CMK (cell line): ENCODE measurements at regions not wholly inside any gene's neighbourhood (a gene's known extent, or its start where the extent isn't known, plus 50 kb on each side); places are given as distances from the start of the nearest gene placed in this dataset.
"Not testable (repeated sequence)": the region's sequence is repeated elsewhere in the genome, so short reads cannot be mapped to it uniquely, and the experiment has no call there.

Experiments used
- DNase-seq: peaks from one replicate; pipeline ENCODE4 v3.0.0-alpha.2; 2010; ENCODE audit warnings: low read depth

- DNase-seq, result not testable (repeated sequence)
Observed at GRCh38 chr6:57985734-57986133, 668.3 kb downstream of the PRIM2 start.

GRCh38 chr6:57986584-57986983 lies 669.2 kb downstream of the PRIM2 start:
- not testable (repeated sequence) for DNase-seq

DNA sequence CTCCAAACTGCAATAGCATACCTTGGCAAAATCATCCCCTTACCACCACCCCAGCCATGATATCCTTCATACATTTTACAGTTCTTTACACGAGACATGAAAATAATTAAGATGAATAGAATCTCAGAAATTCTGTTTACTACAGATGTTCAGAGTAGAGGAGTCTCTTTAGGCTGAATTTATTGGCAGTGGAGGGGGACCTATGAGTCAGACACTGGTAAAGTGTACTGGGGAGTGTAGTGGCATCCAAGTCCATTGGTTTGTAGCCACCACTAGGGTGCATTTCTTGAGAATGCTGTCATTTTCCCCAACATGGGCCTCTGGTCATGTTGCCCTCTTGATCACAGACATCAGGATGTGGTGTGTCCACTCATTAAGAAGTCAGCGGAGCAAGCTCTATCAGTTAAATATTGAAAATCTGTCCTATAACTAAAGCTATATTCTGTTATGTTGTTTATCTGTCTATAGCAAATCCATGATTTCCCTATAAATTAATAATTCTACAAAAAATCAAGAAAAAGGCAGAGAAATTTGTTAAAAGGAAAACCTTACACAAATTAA lies 672.2 kb downstream of the PRIM2 start:
- not testable (repeated sequence) for DNase-seq

- not testable (repeated sequence) for DNase-seq
Observed at GRCh38 chr6:57998858-57999619, 681.6 kb downstream of the PRIM2 start.

GRCh38 chr6:58000233-58000632 lies 682.8 kb downstream of the PRIM2 start:
- DNase-seq, result not testable (repeated sequence)

- not testable (repeated sequence) for DNase-seq
Observed at GRCh38 chr6:58003417-58004167, 686.2 kb downstream of the PRIM2 start.

DNA sequence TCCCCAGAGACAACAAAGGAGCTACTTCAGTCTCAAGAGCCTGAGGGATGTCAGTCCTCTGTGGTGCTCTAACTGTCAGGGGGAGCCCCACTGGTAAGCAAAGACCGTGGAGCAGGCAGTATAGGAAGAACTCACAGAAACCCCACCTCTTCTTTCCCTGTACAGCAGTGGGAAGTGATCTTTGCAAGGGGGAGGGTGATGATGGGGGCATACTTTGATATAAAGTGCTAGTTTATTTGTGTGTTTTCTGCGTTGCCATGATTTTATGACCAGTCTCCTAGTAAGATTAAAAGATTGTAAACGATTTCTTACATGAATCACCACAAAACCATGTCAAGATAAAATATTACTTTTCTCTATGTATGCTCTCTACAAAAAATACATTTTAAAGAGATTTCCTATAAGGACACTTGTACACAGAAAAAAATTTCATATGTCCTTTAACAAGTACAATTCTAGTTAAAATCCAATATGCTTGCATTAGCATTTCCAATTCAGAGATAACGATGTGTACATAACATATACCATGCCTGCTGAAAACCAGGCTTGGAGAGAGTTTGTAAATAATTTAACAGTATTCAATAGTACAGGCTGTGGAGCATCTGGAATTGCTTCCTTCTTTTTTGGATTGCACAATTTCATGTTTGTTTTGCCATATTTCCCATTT lies 690.0 kb downstream of the PRIM2 start:
- DNase-seq, result not testable (repeated sequence)

GRCh38 chr6:58008001-58008335 lies 690.5 kb downstream of the PRIM2 start:
- not testable (repeated sequence) for DNase-seq

GRCh38 chr6:58011954-58012600 lies 694.6 kb downstream of the PRIM2 start:
- not testable (repeated sequence) for DNase-seq

DNA sequence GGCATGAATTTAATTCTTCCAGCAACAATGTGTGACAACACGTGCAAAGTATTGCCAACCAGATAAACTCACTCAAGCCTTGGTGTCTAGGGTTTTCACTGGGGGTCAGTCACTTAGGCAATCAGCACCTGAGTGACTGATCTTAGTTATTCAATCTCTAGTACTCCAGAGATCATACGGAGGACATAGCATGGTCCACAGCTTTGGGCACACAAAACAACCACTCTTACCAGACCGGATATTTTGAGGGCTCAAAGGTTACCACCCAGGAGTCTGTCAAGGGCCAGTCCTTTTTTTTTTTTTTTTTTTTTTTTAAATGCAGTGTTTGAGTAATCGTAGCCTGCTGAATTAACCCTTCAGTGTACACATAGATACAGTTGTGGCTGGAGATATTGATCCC lies 699.2 kb downstream of the PRIM2 start:
- not testable (repeated sequence) for DNase-seq

- DNase-seq, result not testable (repeated sequence)
Observed at GRCh38 chr6:58028188-58028587, 710.8 kb downstream of the PRIM2 start.

- DNase-seq, result not testable (repeated sequence)
Observed at GRCh38 chr6:58038213-58038612, 720.8 kb downstream of the PRIM2 start.

- DNase-seq, result not testable (repeated sequence)
Observed at GRCh38 chr6:58046584-58046983, 729.2 kb downstream of the PRIM2 start.

DNA sequence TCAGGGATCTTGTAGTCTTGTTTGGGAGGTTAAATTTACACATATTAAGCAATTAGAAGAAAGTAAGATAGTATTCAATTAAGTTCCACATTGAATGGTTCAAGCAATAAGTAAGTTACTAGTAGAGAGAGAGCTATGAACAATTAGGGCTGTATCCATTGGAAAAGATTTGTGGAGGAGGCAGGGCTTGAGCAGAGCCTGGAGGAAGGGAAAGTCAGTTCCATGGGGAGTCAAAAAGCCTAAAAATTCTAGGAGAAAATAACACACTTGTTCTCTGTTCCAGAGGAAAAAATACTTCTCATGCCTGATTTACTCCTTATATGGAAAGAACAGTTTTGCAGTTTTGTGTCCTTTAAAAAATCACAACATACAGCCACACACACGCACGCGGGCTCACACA lies 730.0 kb downstream of the PRIM2 start:
- DNase-seq, result not testable (repeated sequence)

DNA sequence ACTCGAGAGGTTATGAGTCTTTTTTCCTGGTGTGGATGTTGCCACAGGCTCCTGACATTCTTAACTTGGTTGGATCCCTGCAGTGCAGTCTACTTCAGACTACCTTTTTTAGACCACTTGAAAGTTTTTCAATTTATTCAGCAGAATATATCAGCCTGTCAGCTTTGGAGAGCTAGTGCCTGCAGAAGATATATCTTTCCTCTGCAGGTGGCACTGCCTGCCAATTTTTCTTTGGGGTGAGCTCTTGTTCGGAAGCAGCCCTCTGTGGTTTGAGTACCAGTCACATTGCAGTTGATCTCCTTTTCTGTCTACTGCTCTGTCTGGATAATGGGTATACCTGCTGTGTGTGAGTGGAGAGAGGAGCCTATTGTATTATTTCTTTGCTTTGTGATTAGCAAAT lies 730.4 kb downstream of the PRIM2 start:
- not testable (repeated sequence) for DNase-seq

DNA sequence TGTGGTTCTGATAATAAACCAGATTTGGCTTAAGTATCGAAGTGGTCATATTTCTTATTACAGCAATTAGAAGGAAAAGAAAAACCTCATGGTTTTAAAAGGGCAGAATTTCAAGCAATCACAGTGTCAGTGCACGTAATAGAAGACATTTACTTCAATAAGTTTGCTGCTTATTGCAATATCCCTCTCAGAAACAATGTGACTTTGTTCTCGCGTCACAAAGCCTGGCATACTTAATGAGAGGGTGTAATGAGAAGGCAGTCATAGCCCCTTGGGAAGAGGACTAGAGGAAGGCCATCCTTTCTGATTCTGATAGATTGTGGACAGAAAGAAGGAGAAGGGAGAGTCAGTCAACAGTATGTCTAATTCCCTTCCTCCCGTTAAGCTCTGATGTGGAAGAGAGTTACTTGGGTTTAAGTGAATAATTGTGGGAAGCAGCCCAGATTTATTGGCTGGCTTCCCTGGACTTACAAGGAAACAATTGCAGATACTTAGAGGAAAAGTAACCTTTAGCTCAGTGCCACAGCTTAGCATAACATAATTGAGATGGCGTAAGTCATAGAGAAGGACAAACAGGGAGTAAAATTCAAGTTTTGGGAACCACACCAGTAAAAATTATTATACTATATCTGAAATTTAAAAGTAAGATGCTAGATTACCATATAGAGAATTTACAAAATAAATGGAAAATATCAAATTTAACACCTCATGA lies 738.2 kb downstream of the PRIM2 start:
- DNase-seq, result not testable (repeated sequence)

DNA sequence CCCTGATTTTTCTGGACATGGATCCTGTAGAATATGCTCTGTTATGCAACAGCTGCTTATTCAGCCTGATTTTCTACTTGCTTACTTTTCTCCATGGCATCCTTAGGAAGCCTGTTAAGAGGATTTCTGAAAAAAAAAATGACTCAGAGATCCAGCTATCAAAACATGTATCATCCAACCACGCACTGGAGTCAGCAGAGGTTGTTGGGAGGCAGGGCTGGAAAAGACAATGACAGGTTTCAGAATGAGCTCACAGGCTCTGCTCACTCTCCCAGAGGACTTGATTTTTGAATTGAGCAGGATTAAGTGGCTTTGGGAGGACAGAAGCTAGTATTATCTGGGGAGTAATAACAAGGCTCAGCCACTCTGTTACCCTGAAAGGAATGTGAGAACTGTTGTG lies 742.3 kb downstream of the PRIM2 start:
- DNase-seq, result not testable (repeated sequence)

GRCh38 chr6:58063542-58063941 lies 746.1 kb downstream of the PRIM2 start:
- not testable (repeated sequence) for DNase-seq

DNA sequence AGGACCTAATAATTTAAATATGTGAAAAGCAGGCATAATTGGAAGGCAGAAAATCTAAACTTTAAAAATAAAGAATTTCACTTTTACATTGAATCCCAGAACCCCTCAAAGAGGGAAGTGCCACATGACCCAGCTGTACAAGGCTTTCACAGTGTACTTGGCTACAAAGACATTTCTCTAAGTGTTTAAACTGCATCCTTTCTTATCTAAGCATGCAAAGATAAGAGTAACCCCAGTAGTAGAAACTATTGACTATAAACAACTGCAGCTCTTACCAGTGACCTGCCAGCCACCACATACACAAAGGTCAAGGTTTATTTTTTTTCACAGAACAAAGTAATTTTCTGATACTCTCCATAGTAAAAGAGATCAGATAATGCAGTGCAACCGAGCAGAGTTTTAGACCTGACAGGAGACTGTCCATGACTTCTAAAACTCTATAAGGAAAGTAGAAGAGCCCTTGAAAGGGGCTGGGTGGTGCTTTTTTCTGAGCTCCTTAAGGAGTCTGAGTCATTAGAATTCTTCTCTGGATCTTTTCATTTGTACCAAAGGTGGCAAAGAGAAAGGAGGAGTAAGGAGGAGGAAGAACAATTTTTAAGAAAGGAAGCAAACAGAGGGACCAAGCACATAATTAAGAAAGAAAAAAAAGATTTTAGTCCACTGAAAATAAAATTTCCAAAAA lies 750.6 kb downstream of the PRIM2 start:
- DNase-seq, result not testable (repeated sequence)

DNA sequence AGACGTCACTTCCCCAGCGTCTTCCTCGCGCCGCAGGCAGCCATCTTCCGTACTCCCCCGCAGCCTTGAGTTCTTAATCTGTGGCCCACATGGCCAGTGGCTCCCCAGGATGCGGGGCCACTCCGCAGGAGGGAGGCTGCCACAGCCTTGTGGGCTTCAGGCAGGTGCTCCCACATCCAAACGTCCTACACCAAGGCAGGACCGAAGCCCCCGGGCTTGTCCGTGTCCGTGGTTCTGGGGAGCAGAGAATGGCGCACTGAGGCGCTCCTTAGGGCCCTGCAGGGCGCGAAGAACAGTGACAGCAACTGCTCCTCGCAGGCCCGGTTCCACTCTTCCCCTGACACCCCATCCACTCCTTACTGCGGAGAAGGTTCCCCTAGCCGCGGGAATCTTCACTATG lies 755.8 kb downstream of the PRIM2 start:
- DNase-seq, result no peak

DNA sequence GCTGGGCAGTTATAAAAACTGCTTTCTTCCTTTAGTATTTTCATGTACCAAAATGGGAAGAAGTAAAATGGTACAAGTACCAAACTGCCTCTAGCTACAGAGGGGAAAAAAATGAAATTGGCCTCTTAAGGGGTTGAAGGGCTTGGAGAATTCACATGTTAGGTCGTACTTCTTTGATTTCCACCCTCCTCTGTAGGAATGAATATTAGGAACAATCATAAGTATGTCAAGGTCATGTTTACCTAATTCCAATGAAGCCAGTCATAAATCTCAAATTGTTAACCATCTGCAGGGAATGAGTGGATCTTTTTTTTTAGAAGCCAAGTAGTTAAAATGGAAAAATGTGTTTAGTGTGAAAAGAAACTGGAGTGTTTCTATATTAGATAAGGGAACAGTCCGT lies 772.6 kb downstream of the PRIM2 start:
- DNase-seq, result not testable (repeated sequence)
